SU-DHL-6 (cell line): ENCODE measurements at regions not wholly inside any gene's neighbourhood (a gene's known extent, or its start where the extent isn't known, plus 50 kb on each side); places are given as distances from the start of the nearest gene placed in this dataset.

ENCODE experiments used
- H2AFZ ChIP-seq: fragments of 200-600 bp; sonication (generic); 2 replicates; pipeline ENCODE4 v1.6.1; 2014; ENCODE audit warnings: low read depth, mild to moderate bottlenecking, moderate library complexity, mixed read lengths, antibody characterized with exemption, low read length; ENCODE audit not compliant: severe bottlenecking
- H3F3A ChIP-seq: fragments of 200-600 bp; shearing (Covaris generic); 2 replicates; pipeline ENCODE4 v1.6.0; 2016; ENCODE audit warnings: antibody characterized with exemption, mild to moderate bottlenecking; ENCODE audit not compliant: insufficient read depth
- H3K27ac ChIP-seq: fragments of 200-600 bp; sonication (generic); 2 replicates; pipeline ENCODE4 v1.5.1; 2016; ENCODE audit warnings: low read depth, mild to moderate bottlenecking, low read length, moderate library complexity, mixed read lengths
- H3K27me3 ChIP-seq: fragments of 200-600 bp; sonication (generic), shearing (Covaris generic); 2 replicates; pipeline ENCODE4 v1.6.0; 2014; ENCODE audit warnings: mild to moderate bottlenecking, low read length
- H3K36me3 ChIP-seq: fragments of 200-600 bp; sonication (generic); 2 replicates; pipeline ENCODE4 v1.6.1; 2014; ENCODE audit warnings: mild to moderate bottlenecking, low read length, mixed read lengths
- H3K4me2 ChIP-seq: fragments of 300-600, 200-600 bp; shearing (Covaris generic), sonication (generic); 2 replicates; pipeline ENCODE4 v1.6.0; 2014; ENCODE audit warnings: low read length, low read depth, mild to moderate bottlenecking; ENCODE audit not compliant: poor library complexity, severe bottlenecking
- H3K4me3 ChIP-seq: fragments of 200-600 bp; sonication (generic); 2 replicates; pipeline ENCODE4 v1.5.1; 2014; ENCODE audit warnings: antibody characterized with exemption, low read length, mild to moderate bottlenecking, mixed read lengths; ENCODE audit not compliant: insufficient read depth, poor library complexity, severe bottlenecking
- H3K79me2 ChIP-seq: fragments of 200-600 bp; sonication (generic); 2 replicates; pipeline ENCODE4 v1.6.1; 2014; ENCODE audit warnings: mild to moderate bottlenecking, low read length, moderate library complexity; ENCODE audit not compliant: insufficient read depth
- H3K9ac ChIP-seq: fragments of 200-600 bp; sonication (generic); 2 replicates; pipeline ENCODE4 v1.7.0; 2014; ENCODE audit warnings: mild to moderate bottlenecking, low read length
- H3K9me2 ChIP-seq: fragments of 200-600 bp; sonication (generic); replicated peaks from 2 replicates; pipeline ENCODE4 v1.6.1; 2014; ENCODE audit warnings: low read length; ENCODE audit not compliant: insufficient read depth
- H3K9me3 ChIP-seq: fragments of 200-600 bp; sonication (generic); 2 replicates; pipeline ENCODE4 v1.6.1; 2014; ENCODE audit warnings: low read length, mixed read lengths; ENCODE audit not compliant: insufficient read depth
- H4K20me1 ChIP-seq: fragments of 200-600 bp; sonication (generic); 2 replicates; pipeline ENCODE4 v1.6.1; 2014; ENCODE audit warnings: low read depth, mild to moderate bottlenecking, antibody characterized with exemption, low read length, moderate library complexity, mixed read lengths
- CTCF ChIP-seq: fragments of 200-600 bp; sonication (generic); IDR thresholded peaks from one replicate; pipeline ENCODE4 v1.5.1; 2017; ENCODE audit warnings: antibody characterized with exemption, mild to moderate bottlenecking, low read length, moderate library complexity; ENCODE audit not compliant: insufficient read depth, poor library complexity, severe bottlenecking
- EZH2phosphoT487 ChIP-seq: fragments of 200-600 bp; sonication (generic), shearing (Covaris generic); conservative IDR thresholded peaks from 2 replicates; pipeline ENCODE4 v1.6.1; 2018; ENCODE audit warnings: mild to moderate bottlenecking, antibody characterized with exemption, low read length, moderate library complexity, mixed read lengths

- TF ChIP-seq CTCF (no peak), EZH2phosphoT487 (no peak)
- H3K27me3 ChIP-seq, result no peaks in the 10 kb centered on the region
- H3K9me2 ChIP-seq, result no peaks in the 10 kb centered on the region
- H3K4me3 ChIP-seq, result no peak overlapping the region
- H3F3A ChIP-seq, result no peaks in the 10 kb centered on the region
- no peaks in the 10 kb centered on the region for H3K9me3 ChIP-seq
- H3K4me2 ChIP-seq, result peak overlapping the region; percentile 28
- H3K27ac ChIP-seq, result no peak overlapping the region
- H4K20me1 ChIP-seq, result no peaks in the 10 kb centered on the region
- H2AFZ ChIP-seq, result no peak overlapping the region
- H3K36me3 ChIP-seq, result no peaks in the 10 kb centered on the region
- no peaks in the 10 kb centered on the region for H3K79me2 ChIP-seq
- H3K9ac ChIP-seq, result no peak overlapping the region
Observed at GRCh38 chr16:17939122-17939536, 397.4 kb downstream of the NPIPA8 start.

- Histone ChIP-seq H3K9ac (no peak overlapping the region), H3K36me3 (no peaks in the 10 kb centered on the region), H3K27me3 (no peaks in the 10 kb centered on the region), H3K4me3 (no peak overlapping the region), H2AFZ (no peak overlapping the region), H3K9me3 (no peaks in the 10 kb centered on the region), H3K27ac (no peak overlapping the region), H3K9me2 (no peaks in the 10 kb centered on the region), H3K4me2 (no peak overlapping the region), H4K20me1 (no peaks in the 10 kb centered on the region), H3K79me2 (no peaks in the 10 kb centered on the region), H3F3A (no peaks in the 10 kb centered on the region)
- no peak for TF ChIP-seq EZH2phosphoT487
- TF ChIP-seq CTCF, result no peak
Observed at GRCh38 chr16:17938546-17938945, 398.0 kb downstream of the NPIPA8 start.

- no peak overlapping the region for H3K4me2 ChIP-seq
- no peak overlapping the region for H3K4me3 ChIP-seq
- no peaks in the 10 kb centered on the region for H3K36me3 ChIP-seq
- H4K20me1 ChIP-seq, result no peaks in the 10 kb centered on the region
- H3K9me2 ChIP-seq, result no peaks in the 10 kb centered on the region
- no peaks in the 10 kb centered on the region for H3K79me2 ChIP-seq
- no peak overlapping the region for H3K9ac ChIP-seq
- no peaks in the 10 kb centered on the region for H3K9me3 ChIP-seq
- H3F3A ChIP-seq, result no peaks in the 10 kb centered on the region
- no peak overlapping the region for H3K27ac ChIP-seq
- no peaks in the 10 kb centered on the region for H3K27me3 ChIP-seq
- no peak for TF ChIP-seq EZH2phosphoT487
- no peak for TF ChIP-seq CTCF
- no peak overlapping the region for H2AFZ ChIP-seq
Observed at GRCh38 chr16:17936766-17937402, 399.7 kb downstream of the NPIPA8 start.
